ENCODE measurements at regions not wholly inside any gene's neighbourhood (a gene's known extent, or its start where the extent isn't known, plus 50 kb on each side); places are given as distances from the start of the nearest gene placed in this dataset.
"Not testable (repeated sequence)": the region's sequence is repeated elsewhere in the genome, so short reads cannot be mapped to it uniquely, and the experiment has no call there.

DNA sequence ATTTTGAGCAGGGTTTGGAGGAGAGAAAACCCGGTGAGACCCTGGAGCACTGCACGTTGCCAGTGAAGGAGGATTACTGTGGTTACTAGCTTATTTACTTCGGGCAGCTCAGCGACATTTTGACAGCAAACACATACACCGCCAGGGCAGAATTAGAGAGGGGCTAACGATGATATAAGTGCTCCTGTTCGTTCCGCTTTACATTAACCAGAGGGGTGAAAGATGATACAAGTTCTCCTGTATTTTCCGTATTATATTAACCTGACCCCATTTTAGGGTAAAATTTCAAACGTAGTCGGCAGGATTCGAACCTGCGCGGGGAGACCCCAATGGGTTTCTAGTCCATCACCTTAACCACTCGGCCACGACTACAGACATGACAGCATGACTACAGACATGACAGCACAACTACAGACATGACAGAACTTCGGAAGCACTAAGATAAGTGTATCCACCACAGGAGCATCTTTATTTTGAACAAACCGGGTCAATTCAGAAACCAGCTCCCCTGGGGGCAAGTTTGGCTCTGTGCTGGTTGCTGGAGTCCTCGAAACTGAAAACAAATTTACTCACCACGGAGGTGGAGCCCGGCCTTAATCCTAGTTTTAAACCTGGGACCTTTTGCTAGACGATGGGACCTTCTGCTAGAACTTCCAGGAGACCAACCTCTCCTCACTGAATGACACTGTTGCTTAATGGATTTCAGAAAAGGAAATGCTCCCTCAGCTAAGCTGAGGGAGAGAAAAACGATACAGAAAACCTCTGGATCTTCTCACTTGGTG, 80.4 kb upstream of the ZNF184 start:
- DNase-seq (ENCODE audit: low spot score in 2 of 2) (no peak), FAIRE-seq (no peak)

DNA sequence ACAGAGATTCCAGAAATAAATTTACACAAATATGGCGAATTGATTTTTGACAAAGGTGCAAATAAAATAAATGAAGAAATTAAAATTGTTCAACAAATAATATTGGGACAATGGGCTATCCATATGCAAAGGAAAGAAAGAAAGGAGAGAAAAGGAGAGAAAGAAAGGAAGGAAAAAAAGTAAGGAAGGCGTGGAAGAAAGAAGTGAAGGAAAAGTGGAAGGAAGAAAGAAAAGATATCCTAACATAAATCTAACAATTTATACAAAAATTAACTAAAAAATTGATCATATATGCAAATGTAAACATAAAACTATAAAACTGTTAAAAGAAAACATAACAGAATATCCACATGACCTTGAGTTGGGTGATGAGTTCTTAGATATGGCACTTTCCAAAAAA, 78.7 kb upstream of the ZNF184 start:
- FAIRE-seq (no peak), DNase-seq (ENCODE audit: low spot score in 2 of 2) (no peak)

DNA sequence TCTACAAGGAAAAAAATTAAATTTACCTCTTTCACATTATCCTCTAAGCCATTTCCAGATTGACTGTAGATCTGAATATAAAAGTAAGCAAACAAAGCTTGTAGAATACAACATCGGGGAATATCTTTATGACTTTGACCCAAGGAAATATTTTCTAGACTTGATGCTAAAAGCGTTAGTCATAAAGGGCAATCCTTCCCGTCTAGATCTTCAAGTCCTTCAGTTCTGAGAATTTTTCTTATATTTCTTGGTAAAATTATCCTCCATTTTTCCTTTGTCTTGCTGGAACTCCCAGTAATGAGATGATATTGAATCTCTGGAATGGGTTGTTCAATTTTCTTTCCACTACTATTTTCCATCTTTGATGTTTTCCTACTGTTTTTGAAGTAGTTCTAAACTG, 77.8 kb upstream of the ZNF184 start:
- FAIRE-seq (no peak), DNase-seq (ENCODE audit: low spot score in 2 of 2) (no peak)

DNA sequence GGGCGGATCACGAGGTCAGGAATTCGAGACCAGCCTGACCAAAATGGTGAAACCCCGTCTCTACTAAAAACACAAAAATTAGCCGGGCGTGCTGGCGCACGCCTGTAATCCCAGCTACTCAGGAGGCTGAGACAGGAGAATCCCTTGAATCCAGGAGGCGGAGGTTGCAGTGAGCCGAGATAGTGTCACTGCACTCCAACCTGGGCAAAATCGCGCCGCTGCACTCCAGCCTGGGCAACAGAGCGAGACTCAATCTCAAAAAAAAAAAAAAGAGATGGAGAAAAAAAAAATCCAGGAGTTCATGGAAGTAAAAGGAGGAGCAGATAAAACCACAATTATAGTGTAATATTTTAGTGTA, 76.3 kb upstream of the ZNF184 start:
- FAIRE-seq; DNase-seq (ENCODE audit: low spot score in 2 of 2): not testable (repeated sequence)

DNA sequence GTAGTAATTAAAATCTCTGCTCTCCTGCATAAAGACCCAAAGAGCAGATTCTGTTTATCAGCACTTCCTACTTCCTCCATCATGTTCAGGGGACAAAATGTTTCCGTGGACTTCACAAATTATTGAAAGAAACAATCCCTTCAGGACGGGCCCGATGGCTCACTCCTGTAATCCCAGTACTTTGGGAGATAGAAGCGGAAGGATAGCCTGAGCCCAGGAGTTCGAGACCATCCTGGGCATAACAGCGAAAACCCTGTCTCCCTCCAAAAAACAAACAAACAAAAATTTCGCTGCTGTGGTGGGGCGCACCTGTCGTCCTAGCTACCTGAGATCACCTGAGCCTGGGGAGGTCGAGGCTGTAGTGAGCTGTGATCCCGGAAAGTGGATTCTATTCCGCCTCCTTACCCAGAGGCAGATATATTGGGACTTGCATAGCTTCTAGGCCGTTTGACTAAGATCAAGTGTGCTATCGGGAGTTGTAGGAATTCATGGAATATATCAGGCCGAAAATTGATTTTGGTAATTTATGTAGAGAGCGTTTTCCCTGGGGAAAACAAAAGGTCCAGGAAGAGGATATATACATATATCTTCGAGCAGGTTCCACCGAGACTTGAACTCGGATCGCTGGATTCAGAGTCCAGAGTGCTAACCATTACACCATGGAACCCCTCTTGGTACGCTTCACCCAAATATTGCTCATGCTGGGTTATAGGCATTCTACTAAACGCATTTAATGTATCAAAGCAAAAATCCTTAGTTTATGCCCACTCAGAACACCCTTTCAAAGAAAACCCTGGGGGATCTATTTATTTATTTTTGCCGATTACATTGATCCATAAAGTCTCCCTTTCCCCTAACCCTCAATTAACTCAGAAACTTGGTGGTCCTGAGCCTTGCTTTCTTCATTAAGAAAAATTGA, 74.5 kb upstream of the ZNF184 start:
- FAIRE-seq (no peak), DNase-seq (ENCODE audit: low spot score in 2 of 2) (no peak)

DNA sequence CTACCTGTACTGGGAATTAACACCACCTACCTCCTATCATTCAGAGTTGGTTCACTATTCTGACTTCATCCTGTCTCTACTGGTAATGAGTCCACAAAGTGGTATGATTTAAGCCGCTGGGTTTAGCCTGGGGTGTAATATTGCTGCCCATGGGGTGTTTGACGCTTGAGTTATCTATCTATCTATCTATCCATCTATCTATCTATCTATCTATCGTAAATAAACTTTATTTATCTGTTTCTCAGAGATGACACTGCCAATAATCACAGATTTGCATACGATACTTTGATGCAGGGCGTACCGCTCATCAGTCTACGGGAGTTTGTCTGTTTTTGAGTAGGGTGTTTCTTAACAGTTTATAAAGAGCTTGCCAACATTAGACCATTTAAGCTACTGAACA, 73.6 kb upstream of the ZNF184 start:
- DNase-seq (ENCODE audit: low spot score in 2 of 2) (no peak), FAIRE-seq (no peak)

DNA sequence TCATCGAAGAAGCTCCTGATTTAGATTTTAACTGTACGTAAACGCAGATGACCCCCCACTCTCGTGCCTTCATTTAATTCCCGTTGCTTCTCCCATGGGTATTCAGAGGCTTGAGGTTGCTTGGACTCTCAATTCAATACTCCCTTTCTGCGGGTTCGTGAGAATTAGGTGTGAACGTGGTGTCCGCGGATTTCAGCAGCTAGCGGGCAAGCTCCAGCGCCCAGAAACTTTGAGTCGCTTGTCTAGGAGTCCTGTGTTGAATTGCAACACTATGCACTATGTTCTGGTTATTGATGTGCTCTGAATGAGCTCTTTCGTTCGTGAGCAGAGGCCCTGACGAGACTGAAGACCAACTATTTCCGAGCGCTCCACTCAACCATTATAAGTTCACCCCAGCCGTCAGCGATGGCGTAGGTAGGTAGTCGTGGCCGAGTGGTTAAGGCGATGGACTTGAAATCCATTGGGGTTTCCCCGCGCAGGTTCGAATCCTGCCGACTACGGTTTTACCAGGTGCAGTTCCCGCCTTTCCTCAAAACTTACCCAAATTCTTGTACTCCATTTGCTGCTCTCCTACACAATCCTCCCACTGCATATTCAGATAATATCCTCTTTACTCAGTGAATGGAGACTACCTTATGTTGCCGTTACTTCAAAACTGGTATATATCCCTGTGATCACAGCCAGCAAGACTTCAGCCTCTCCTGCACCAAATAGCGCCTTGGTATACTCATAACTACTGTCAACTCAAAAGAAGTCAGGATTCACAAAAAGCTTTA, 72.6 kb upstream of the ZNF184 start:
- FAIRE-seq (no peak), DNase-seq (ENCODE audit: low spot score in 2 of 2) (no peak)

DNA sequence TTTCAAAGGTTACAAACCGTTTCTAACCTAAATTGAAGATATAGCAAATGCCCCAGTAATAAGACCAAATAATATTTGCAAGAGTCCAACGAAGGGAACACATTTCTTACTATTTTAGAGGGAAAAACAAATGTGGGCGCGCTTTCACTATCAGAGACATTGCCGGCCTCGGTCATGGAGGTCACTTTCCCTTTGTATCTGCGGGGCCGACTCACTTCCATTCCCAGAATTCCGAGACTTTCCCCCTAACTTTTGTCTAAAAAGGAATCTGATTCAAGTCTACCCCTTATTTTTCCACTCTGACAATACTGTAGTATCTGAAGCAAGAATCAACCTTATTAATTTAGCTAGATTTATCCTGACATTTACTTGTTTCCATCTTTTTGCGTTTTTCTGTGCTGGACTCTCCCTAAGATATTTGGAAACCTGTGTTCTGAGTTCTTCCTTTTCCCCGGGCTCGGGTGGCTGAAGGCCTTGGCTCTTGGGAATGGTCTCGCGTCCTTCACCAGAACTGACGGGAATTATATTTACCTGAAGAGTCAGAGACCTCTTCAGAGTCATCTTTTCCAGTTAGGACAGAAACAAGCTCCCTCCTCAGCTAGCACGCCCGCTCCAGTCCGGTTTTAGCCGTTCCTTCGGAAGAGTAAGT, 71.8 kb upstream of the ZNF184 start:
- no peak for FAIRE-seq
- no peak for DNase-seq (ENCODE audit: low spot score in 2 of 2)

DNA sequence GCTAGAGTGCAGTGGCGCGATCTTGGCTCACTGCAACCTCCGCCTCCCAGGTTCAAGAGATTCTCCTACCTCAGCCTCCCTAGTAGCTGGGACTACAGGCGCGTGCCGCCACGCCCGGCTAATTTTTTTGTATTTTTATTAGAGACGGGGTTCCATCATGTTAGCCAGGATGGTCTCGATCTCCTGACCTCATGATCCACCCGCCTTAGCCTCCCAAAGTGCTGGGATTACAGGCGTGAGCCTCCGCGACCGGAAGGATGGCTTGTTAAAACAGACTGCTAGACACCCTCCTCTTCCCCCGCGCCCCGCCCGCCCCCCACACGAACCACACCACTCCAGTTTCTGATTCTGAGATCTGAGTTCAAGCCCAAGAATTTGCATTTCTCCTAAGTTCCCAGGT, 71.2 kb upstream of the ZNF184 start:
- FAIRE-seq; DNase-seq (ENCODE audit: low spot score in 2 of 2): not testable (repeated sequence)

DNA sequence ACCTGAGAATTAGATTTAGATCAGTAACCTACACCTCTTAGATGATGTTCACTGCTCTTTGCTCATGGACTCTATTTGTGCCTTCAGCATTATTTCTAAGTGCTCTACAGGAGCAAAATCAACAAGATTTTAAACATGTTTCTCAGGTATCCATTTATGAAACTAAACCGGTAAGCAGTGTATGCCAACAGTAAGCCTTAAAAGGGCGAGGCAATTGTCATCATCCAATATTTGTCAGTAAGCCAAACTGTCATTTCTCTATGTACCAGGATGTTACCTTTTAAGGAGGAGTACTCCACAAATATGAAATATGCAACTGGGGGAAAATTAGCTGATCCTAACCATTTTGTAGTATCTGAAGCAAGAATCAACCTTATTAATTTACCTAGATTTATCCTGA, 69.6 kb upstream of the ZNF184 start:
- DNase-seq (ENCODE audit: low spot score in 2 of 2) (no peak), FAIRE-seq (no peak)

DNA sequence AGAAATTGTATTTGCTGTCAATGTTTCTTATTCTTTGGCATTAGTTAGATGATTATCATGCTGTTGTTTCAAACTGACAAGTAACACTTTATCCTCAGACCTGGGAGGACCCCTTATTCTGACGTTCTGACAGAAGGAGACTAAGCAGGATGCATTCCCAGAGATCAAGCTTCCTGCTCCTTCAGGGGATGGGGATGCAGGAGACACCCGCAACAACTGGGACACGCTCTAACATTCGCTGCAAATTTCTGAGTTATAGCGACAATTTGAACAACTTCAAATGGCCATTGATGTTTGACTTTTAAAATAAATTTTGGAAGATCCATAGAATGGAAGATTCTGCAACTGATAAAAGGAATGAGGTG, 69.0 kb upstream of the ZNF184 start:
- DNase-seq (ENCODE audit: low spot score in 2 of 2) (no peak), FAIRE-seq (no peak)

DNA sequence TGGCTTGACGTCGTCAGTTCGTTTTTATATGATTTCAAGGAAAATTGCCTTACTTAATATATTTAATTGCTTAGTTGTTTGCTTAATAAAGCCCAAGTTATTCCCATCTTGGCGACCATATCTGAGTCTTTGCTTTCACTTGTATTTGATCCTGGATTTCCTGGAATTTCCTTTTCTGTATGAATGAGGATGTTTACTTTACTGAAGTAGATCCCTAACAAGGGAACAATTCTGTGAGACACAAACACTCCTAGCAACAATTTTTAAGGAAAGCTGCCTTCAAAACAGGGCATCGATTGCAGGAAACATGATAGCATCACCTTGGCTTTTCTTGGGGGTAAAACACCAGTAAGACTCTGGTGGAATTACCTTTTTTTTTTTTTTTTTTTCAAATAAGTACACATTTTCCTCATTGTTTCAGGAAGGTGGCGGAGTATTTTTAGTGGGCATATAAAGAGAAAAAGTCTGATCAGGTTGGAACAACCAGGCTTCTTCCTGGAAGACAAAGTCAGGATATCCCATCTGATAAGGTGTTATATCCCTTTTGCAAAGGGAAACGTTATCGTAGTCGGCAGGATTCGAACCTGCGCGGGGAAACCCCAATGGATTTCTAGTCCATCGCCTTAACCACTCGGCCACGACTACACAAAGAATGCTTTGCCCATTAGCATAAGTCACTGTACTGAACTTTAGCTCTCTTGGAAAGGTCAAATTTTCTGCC, 68.5 kb upstream of the ZNF184 start:
- FAIRE-seq (no peak), DNase-seq (ENCODE audit: low spot score in 2 of 2) (no peak)

DNA sequence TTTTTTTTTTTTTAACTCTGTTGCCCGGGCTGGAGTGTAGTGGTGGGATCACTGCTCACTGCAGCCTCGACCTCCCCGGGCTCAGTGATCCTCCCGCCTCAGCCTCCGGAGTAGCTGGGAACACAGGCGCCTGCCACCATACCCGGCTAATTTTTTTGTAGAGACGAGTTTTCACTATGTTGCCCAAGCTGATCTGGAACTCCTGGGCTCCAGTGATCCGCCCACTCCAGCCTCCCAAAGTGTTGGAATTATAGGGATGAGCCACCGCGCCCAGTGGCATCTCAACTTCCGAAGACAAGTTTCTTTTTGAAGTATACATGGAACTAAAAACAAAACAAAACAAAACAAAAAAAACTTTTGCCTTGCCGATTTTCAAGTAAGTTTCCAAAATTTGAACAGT, 66.6 kb upstream of the ZNF184 start:
- no peak for DNase-seq (ENCODE audit: low spot score in 2 of 2)
- FAIRE-seq, result no peak

DNA sequence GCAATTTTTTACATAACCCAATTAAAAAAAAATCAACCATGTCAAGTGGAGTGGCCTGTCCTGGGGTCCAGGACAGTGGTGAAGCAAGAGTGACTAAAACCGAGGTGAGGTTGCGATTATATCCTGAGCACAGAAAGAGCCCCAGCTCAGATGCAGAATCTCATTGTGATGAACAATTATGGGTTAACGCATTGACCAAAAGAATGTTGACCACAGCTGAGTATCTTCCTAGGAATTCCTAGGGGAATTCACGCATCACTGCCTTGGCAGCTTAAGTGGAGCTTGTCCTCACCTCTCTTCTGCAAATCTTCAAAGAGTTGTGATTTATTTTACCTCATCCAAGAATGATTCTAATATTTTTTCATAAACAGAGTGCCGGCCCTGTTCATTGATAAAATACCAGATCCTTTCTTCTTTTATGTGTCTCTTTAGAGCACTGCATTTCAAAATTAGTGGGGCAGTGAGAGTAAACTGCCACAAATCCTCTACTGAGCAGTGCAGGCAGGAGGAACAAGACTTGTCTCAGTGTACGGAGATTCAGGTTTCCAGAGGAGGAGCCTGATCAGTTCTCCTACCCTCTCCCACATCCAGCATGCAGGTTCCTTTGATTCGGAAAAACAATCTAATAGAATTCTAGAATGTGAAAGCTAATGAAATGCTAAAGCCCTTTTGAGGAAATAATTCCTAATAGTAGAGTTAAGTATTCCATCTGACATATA, 60.1 kb upstream of the ZNF184 start:
- FAIRE-seq (no peak), DNase-seq (ENCODE audit: low spot score in 2 of 2) (no peak)

DNA sequence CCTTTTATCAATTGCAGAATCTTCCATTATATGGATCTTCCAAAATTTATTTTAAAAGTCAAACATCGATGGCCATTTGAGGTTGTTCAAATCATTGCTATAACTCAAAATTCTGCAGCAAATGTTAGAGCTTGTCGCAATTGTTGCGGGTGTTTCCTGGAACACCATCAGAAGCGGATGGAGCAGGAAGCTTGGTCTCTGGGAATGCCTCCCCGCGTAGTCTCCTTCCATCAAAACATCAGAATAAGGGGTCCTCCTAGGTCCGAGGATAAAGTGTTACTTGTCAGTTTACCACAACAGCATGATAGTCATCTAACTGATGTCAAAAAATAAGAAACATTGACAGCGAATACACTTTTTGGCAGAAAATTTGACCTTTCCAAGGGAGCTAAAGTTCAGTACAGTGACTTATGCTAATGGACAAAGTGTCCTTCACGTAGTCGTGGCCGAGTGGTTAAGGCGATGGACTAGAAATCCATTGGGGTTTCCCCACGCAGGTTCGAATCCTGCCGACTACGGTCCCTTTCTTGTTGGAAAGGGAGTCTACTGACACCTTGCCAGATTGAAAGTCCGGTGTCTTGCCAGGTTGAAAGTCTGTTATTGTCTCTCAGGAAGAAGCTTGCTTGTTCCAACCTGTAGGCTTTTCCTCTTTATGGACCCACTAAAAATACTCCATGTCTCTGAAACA, 59.0 kb upstream of the ZNF184 start:
- DNase-seq (ENCODE audit: low spot score in 2 of 2) (no peak), FAIRE-seq (no peak)

DNA sequence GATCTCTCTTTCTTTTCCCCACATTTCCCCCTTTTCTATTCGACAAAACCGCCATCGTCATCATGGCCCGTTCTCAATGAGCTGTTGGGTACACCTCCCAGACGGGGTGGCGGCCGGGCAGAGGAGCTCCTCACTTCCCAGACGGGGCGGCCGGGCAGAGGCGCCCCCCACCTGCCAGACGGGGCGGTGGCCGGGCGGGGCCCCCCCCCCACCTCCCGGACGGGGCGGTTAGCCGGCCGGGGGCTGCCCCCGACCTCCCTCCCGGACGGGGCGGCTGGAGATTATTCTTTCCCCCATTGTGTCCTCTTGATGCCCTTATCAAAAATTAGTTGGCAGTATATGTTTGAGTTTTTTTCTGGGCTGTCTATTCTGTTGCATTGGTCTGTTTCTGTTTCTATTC, 56.9 kb upstream of the ZNF184 start:
- not testable (repeated sequence) for DNase-seq (ENCODE audit: low spot score in 2 of 2)

DNA sequence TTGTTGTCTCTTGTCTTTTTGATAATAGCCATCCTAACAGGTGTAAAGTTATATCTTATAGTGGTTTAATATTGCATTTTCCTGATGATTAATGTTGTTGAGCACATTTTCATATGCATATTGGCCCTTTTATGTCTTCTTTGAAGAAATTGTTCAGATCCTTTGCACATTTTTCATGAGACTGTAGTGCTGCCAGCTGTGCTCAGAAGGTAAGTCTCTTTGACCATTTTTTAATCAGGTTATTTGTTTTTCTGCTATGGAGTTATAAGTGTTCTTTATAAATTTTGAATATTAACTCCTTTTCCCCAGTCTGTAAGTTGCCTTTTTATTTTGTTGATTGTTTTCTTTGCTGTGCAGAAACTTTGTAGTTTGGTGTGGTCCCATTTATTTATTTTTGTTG, 55.8 kb upstream of the ZNF184 start:
- FAIRE-seq, result no peak

More for the DNA sequence above, 56.9 kb upstream of the ZNF184 start:
- FAIRE-seq, result not testable (repeated sequence)

More for the DNA sequence above, 55.8 kb upstream of the ZNF184 start:
- no peak for DNase-seq (ENCODE audit: low spot score in 2 of 2)

All from frontal cortex (tissue), 3 donors.